RPMI8226 (cell line): ENCODE measurements at regions not wholly inside any gene's neighbourhood (a gene's known extent, or its start where the extent isn't known, plus 50 kb on each side); places are given as distances from the start of the nearest gene placed in this dataset.

Experiments
- DNase-seq: peaks from one replicate; pipeline ENCODE4 v3.0.0-alpha.2; 2015

DNA sequence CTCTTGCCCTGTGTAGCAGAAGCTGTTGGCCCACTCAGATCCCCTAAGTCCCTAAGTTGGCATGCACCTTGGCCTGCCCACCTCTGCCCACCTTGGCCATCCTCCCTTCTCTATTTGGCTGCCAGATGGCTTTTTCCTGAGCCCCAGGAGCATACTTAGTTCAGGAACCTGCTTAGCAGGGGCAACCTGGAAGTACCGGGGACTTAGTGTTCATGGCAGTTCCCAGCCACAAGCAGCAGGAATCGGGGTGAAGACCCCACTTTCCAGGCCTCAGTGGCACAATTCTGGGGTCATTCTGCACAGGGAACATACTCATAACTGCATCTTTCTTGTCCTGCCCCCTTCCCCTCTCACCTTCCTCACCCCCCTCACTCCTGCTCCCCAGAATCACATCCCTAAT, 158.0 kb upstream of the PMEPA1 start:
- DNase-seq = no peak

DNA sequence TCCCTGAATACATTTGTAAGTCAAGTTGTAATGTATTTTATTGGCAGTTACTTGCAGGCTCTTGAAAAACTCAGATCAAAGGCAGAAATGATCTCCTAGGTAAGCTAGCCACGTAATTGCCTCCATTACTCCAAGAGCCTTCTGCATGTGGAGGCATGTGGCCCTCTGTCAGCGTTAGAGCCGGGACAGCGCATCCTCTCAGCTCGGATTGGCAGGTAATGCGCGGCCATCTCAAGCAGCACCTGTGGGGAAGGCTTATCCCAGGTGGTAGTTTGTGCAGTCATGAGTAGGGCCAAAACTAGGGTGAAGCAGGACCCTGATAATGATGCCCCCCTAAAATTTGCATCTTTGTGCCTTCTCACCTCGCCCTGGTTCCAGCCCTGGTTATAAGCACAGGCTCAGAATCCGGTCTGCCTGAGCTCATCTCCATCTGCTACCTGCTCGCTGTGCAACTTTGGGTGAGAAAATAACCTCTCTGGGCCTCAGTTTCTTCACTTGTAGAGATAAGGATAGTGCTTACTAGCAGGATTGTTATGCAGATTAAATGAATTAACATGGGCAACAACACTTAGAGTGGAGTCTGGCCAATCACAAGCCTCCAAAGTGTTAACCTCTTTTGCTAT, 157.5 kb upstream of the PMEPA1 start:
- DNase-seq = no peak

DNA sequence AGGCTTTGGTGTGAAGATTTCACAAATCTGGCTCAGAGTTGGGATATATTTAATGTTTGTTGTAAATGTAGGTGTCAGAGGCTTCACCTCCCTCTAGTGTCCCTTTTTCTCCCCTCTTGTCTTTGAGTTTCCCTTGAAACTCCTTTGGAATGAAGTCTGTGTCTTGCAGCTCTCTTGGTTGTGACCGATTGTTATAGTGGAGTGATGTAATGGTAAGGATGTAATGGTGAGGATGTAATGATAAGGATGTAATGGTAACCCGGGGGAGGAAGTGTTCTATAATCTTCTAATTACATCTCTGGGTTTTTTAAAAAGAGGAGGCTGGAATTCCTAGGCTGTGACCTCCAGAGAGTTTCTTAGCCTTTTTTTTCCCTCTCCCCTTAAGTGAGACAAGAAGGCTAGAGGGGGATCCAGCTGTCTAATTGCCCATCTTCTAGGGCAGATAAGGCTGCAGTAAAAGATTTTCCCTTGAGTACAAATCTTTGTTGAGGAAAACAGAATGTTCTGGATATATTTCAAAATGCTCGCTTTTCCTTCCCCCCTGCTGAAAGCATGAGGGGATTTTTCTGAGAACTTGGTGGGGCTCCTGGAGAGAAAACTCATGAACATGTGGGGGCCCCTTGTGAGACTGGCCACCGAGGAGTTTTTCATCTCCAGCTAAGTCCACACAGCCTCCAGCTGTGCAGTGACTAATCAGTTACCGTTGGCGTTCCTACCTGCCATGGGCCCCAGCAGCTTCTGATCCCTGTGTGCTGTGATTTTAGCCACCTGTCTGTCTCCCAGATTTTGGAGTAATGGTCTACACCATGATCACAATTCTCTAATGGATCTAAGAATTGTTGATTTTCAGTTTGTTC, 156.7 kb upstream of the PMEPA1 start:
- no peak for DNase-seq

DNA sequence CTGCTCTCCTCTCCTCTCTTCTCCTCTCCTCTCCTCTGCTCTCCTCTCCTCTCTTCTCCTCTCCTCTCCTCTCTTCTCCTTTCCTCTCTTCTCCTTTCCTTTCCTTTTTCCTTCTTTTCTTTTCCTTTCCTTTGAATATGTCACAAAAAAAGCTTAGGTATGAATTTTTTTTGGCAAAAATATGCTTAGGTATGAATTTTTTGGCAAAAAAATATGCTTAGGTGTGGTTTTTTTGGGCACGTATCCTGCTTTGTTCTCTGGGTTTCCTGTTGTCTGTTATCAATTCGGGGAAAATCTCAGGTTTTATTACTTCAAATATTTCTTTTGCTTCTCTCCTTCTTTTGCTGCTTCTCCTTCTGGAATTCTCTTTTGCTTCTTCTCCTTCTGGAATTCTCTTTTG, 155.5 kb upstream of the PMEPA1 start:
- DNase-seq = no peak

DNA sequence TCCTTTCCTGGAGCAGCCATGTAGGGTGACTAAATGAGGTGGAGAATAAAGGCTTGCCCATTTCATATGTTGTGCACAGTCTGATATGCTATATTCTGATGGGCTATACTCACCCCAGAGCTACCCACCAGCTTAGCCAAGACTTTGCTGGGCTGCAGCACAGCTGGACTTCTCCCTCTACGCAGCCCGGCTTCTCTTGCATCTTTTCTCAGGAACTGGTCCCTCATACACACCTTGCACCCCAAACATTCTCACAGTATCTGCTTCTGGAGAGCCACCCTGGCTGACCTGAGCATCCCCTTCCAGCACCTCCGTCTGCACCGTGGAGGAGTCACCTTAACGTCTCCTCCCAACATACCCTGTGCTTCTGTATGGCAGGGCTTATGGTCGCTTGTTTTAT, 150.8 kb upstream of the PMEPA1 start:
- DNase-seq = no peak

DNA sequence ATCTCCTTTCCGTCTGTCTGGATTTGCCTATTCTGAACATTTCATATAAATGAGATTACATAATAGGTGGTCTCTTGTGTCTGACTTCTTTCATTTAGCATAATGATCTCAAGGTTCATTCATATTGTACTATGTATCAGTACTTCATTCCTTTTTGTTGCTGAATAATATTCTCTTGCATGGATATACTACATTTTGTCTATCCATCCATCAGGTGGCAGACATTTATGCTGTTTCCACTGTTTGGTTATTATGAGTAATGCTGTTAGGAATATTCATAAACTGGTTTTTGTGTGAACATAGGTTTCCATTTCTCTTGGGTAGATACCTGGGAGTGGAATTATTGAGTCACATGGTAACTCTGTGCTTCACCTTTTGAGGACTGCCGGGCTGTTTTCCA, 148.2 kb upstream of the PMEPA1 start:
- no peak for DNase-seq

DNA sequence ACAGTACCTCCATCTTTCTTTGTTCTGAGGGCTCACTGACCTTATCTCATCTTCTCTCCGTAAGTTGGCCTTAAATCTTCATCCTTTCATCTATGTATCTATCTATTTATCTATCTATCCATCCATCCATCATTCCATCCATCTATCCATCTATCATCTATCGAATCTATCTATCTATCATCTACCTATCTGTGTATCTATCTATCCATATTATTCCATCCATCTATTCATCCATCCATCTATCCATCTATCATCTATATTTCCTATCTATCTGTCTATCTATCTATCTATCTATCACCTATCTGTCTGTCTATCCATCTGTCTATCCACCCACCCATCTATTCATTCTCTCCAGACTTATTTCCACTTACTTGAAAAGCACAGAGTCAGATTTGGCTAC, 147.3 kb upstream of the PMEPA1 start:
- no peak for DNase-seq

DNA sequence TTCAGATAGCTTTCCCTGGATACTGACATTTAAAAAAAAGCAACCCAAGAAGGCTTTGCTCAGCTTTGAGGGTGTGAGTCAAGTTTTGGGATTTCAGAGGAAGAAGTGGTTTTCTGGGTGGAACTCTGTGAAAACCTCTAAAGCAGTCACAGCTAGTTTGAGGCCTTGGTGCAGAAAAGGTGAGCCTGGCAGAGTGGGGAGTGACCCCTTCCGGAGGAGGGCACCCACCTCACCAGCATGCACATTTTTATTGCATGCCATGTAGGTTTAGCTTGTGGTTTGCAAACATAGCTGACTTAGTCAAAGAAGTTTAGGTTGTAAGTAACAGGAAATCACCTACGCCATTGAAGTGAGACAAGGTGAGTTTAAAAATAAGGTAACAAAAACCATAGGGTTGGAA, 146.8 kb upstream of the PMEPA1 start:
- DNase-seq = no peak

DNA sequence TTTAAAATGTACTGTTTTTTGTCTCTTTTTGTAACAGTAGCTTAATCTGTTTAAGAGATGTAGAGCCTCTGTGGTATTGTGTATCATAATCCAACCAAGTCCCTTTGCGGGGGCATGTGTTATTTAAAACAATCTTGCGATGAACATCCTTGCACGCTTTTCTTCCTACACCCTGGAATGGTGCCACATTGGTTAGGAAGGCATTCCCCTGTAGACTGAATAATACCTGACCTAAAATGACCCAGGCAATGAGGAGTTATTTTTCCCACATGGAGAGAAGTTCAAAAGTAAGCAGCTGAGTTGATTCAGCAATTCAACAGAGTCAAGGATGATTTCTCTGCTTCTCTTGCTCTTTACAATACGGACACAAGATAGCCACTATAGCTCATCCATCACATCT, 142.0 kb upstream of the PMEPA1 start:
- no peak for DNase-seq

DNA sequence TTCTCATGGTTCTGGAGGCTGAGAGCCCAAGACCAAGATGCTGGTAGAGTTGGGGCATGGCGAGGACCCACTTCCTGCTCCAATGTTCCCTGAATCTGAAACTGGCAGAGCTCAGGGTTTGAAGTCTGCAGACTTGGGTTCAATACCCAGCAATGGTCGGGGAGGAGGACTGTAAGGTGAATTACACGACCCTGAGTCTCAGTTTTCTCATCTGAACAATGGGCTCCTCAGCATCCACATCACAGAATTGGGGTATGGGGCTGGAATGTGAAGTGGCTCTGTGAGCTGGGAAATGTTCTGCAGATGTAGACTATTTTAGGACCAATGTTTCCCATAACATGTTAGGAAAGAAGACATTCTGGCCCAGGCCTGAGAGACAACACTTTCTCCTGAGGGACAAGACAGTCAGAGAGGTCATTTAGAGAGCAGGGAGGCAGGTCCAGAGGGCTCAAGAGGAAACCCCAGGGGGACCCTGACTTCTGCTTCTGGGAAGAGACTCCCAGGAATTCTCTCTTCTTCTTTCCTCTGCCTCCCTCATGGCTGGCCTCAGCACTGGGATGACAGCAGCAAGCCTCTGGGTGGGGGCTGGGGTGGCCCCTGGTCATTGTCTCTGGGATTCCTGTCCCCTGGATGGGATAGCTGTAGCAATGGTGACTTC, 141.3 kb upstream of the PMEPA1 start:
- no peak for DNase-seq

DNA sequence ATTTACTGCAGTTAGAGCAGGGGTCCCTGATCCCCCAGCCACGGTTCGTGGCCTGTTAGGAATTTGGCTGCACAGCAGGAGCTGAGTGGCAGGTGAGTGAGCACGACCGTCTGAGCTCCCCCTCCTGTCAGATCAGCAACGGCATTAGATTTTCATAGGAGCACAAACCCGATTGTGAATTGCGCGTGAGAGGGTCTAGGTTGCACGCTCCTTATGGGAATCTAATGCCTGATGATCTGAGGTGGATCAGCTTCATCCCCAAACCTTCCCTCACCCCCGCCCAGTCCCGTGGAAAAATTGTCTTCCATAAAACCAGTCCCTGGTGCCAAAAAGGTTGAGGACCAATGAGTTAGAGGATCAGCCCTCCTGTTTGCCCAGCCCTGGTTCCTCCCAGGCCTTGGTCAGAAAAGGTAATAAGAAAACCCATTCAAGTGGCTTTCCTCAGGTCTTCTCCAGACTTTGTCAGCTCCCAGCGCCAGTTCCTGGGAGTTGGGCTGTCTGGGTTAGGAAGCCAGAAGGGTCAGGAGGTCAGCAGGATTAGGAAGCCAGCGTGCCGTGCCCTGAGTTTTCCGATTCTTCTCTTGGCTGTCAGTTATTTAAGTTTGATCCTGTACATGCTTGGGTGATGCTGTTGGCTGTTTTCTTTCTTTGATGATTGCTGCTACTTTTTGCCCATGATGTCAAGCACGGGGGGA, 139.9 kb upstream of the PMEPA1 start:
- DNase-seq = no peak

DNA sequence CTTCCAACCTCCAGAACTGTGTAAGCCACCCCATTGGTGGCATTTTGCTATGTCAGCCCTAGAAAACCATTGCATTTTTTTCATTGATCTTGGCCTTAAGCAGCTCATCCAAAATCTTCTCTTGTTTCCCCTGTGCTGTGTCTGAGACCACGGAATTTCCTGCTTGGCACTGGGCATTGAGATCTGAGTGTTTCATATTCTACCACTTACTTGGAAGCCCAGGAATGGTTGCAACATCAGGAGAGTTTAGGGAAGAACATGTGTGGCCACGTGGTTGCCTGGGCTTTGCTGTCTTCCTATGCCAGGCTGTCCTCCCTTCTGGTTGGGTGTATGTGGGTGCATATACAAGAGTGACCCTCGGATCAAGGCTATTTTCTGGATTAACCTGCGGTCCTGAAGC, 139.3 kb upstream of the PMEPA1 start:
- DNase-seq = no peak

DNA sequence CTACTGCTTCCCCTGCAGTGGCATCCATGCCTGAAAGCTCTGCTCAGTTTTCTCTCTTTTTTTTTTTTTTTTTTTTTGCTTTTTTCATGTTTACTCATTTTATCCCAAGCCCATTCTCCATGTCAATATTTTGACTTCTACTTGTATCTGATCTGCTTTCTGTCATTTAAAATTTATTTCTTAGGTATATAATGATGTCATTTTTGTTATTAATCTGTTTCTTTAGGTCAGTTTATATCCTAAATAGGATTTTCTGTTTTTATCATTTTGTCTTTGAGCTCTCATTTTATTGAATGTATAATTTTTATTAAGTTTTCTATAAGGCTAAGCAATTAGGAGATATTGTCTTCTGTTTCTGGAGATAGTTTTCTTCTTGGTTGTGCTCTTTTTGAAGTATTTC, 138.5 kb upstream of the PMEPA1 start:
- DNase-seq = no peak

DNA sequence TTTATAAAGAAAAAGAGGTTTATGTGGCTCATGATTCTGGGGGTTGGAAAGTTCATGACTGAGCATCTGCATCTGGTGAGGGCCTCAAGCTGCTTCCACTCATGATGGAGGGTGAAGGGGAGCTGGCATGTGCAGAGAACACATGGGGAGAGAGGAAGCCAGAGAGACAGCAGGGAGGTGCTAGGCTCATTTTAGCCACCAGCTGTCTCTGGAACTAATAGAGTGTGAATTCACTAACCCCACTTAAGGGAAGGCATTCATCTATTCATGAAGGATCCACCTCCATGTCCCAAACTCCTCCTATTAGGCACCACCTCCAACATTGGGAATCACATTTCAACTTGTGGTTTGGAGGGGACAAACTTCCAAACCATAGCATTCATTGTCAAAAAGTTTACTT, 137.3 kb upstream of the PMEPA1 start:
- no peak for DNase-seq

DNA sequence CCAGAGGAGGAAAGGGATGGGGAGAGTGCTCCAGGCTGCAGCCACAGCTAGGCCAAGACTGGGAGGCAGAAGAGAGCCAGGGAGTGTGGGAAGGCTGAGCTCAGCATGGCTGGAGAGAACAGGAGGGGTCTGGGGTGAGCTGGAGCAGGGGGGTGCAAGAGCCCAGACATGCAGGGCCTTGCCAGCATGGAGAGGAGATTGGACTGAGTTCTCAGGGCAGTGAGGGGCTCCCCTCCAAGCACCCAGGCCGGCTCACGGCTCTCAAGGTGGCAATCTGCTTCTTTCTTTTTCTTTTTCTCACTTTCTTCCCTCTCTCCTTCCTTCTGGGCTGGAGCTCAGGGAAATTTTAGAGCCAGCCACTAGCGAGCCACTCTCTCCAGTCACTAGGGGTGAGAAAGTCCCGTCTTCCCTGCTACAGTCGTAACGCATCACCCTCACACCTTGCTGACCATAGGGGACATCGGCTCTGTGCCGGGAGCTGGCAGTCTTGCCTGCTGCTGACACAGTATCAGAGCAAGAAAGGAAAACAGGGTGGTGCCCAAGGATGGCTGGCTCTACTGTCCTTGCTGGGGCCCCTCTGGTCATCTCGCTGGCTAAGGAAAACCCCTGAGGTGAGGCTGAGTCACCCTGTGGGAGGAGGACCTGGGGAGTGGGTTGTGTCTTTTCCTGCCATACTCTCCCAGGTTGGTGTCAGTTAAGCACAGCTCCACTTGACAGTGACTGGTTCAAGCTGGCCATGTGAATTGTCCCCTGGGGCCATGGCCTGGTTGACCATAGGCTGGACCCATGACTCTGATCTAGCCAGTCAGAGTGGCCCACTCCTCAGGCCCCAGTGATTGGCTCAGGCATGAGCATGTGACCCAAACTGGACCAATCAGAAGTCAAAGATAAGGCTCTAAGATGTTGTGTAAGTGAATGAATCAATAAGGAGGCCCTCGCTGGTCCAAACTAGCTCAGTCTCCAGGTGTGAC, 135.1 kb upstream of the PMEPA1 start:
- DNase-seq = no peak

DNA sequence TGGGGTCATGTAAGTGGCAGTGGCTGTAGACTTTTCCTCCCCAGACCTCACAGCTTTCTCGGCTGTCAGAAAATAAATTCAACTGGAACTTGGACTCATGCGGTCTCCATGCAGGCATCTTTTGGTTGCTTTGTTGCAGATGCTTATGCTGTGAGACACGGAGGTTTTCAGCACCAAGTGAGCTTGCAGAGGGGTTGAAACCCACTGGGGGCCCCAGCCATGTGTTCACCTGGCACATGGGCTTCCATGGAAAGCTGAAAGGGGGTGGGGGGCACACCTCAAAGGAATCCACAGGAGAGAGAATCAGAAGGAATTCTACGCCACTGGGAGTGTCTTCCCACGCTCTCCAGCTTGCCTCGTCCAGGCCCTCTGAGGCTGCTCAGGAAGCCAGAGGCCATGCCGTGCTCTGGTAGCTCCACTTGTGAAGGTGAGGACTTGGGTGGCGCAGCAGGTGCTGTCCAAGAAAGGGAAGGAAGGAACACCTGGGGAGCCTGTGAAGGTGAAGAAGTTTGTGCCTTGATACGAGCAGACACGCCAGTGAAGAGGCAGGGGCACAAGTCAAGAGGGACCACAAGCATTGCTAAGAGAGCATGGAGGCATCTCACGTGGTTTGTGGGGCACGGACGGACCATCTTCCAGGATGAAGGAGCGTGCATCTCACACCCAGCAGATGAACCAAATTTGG, 134.3 kb upstream of the PMEPA1 start:
- DNase-seq = no peak

DNA sequence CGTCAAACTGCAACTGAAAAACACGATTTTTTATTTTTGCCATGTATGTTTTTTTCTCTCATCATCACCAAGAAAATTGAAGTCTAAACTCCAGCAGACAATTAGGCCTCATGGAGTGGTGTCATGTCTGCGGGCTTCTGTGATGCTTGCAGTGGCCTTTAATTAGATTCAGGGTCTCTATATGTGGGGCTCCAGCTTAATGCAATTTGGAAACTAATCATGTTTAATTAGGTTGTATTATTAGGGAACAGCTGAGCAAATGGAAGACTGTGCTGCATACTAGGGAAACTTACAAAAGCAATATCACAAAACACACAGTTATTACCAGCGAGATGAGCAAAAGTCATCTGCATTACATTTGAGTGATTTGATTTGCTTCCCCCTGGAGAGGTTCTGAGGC, 132.9 kb upstream of the PMEPA1 start:
- DNase-seq = no peak

DNA sequence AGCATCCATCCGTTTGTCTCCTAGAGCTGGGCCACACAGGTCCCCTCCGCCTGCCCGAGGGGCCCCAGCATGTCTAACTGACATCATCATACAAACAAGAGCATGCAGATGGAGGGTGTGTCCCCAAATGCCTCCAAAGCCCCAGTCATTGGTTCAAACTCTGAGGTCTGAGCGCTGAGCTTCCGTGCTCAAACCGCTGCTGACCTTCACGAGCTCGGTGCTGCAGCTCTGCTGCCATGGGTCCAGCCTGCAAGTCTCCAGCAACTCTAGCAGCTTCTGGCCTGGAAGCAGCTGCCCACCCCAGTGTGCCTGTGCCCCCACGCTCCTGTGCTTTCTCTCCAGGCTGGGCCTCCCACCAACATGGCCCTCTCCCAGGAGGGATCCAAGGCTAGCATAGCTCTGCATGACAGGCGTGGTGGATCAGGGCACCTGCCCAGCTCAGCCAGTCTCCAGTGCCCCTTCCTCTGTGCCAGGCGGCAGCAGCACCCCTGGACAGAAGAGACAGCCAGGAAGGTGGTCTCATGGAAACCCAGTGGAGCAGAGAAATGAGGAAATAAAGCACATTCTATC, 131.6 kb upstream of the PMEPA1 start:
- DNase-seq = no peak

DNA sequence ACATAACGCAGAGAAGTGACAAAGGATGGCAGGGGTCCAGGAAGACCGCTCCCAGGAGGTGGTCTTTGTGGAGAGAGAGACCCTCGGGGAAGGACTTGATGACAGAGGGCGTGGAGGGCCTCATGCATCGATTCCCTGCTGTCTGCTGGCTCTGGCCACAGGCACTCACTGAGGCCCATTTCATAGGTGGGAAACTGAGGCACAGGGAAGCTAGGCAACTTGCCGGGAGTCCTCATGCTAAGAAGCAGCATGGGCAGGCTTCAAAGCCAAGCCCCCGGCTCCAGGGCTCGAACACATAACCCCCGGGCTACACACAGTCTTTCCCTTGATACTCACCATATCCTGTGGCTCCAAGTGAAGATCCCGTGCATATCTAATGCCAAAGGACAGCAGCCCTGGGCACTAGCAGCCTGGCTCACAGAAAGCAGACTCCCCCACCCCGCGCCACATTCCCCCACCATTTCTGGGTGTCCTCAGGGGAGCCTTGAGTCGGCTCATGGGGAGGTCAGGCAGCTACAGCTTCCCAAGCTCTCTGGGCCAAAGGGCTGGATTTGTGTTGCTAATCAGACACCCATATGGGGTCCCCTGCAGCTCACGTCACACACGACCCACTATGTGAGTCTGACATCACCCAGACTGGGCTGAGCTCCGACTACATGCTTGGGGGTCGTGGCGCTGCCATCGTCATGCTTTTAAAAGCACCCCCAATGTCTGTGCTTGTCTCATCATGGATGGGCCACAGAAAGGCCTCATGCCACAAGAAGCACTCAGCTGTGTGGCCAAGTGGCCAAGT, 130.9 kb upstream of the PMEPA1 start:
- DNase-seq = no peak

DNA sequence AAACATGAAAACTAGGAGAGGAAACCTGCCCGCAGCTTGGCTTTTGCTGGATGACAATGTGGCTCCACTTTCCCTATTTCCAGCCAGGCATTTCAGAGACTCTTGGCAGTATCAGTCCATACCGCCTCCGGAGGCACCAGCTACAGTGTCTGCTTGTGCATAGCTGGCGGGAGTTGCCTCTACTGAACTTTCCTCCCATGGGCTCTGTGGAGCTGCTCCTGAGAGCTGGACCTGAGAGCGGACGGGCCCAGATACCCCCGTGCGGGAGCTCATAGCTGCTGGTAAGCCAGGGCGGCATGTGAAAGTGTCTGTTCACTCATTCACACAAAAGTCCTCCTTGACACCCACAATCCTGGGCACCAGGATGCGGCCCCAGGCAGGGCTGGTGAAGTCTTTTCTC, 130.3 kb upstream of the PMEPA1 start:
- DNase-seq = no peak
